Gastrocnemius medialis (tissue), 4 donors: ENCODE measurements at regions not wholly inside any gene's neighbourhood (a gene's known extent, or its start where the extent isn't known, plus 50 kb on each side); places are given as distances from the start of the nearest gene placed in this dataset.

Experiments used
- ATAC-seq, 2 donors: fragments of 150-250 bp; one replicate each; pipeline ENCODE4 v1.9.1; 2016
- DNase-seq, 2 donors: peaks; one replicate each; pipeline ENCODE4 v3.0.0-alpha.2; 2019
- H3K27ac ChIP-seq, 4 donors: fragments of 200-600 bp; sonication (generic); 1 replicate in 1 of 4; 2 replicates in 3 of 4; pipeline ENCODE4 v1.5.1; 2016 to 2018; ENCODE audit warnings: mild to moderate bottlenecking in 2 of 4, moderate library complexity in 1 of 4
- H3K27me3 ChIP-seq, 3 donors: fragments of 200-600 bp; sonication (generic) in 2 of 3; 1 replicate in 1 of 3; 2 replicates in 2 of 3; pipeline versions ENCODE4 v1.5.1 to v1.6.0; 2016 to 2019; ENCODE audit warnings: mild to moderate bottlenecking in 1 of 3, moderate library complexity in 1 of 3
- H3K36me3 ChIP-seq, 2 donors: fragments of 200-600 bp; sonication (generic) in 1 of 2; one replicate each; pipeline ENCODE4 v1.5.1; 2017 to 2018
- H3K4me1 ChIP-seq, 2 donors: fragments of 200-600 bp; sonication (generic) in 1 of 2; one replicate each; pipeline ENCODE4 v1.5.1; 2016 to 2017; ENCODE audit warnings: mild to moderate bottlenecking in 2 of 2
- H3K4me3 ChIP-seq, 4 donors: fragments of 200-600 bp; sonication (generic) in 3 of 4; 1 replicate in 1 of 4; 2 replicates in 3 of 4; pipeline ENCODE4 v1.5.1; 2016 to 2019; ENCODE audit warnings: mild to moderate bottlenecking in 2 of 4
- H3K9me3 ChIP-seq, 3 donors: fragments of 200-600 bp; sonication (generic) in 2 of 3; 1 replicate in 1 of 3; 2 replicates in 2 of 3; pipeline ENCODE4 v1.5.1; 2016 to 2019
- POLR2A ChIP-seq, 2 donors: fragments of 450-650 bp; IDR thresholded peaks; one replicate each; pipeline ENCODE4 v1.6.1; 2017; ENCODE audit warnings: antibody characterized with exemption in 2 of 2, mild to moderate bottlenecking in 2 of 2, moderate library complexity in 2 of 2
- in situ Hi-C, 4 donors: fragments of 200-750 bp; cut with MboI; loops; one replicate each; pipeline versions ENCODE4 v1.15.0 to v1.8.0; 2017; ENCODE audit warnings: low sequenced_read_pairs in 4 of 4
- intact Hi-C: fragments of 100-400 bp; cut with DNase I; formaldehyde crosslinking; loops from one replicate; pipeline ENCODE4 v1.15.1; 2023; ENCODE audit warnings: low total_unique reads
- TF ChIP-seq, protein P1 (sequence below), 5 experiments: fragments of 450-650 bp in 3 of 5; fragments of 200-600 bp in 2 of 5; sonication (generic) in 2 of 5; IDR thresholded peaks in 4 of 5; conservative IDR thresholded peaks in 1 of 5; 1 replicate in 4 of 5; 2 replicates in 1 of 5; pipeline ENCODE4 v1.5.1; 2016 to 2019; ENCODE audit warnings: antibody characterized with exemption in 5 of 5, mild to moderate bottlenecking in 3 of 5, moderate library complexity in 3 of 5

DNA sequence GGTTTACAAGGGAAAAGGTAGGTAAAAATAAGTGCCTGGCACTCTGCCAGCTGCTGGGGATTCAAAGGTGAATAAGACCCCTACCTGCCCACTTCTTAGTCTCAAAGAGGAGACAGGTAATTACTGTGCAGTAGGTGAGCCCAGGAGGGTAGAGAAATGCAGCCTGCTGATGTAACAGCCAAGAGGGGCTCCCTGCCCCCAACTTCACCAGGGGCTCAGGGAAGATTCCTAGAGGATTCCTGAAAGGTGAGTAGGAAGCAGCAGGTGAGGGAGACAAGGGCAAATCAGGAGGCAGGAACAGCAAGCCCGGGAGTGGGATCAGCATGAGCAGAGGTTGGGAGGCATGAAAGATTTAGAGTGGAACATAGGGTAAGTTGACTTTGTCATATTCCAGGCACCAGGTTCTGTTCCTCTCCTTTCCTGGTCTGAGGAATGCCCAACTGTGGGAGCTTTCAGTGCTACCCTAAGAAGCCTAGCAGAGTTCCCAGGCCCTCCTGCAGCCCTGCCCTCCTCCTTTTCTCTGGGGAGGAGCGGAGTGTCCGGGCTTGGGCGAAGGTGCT lies 258.1 kb downstream of the LRFN2 start:
- no peaks in the 10 kb centered on the region for H3K36me3 ChIP-seq
- TF ChIP-seq, protein P1, sequence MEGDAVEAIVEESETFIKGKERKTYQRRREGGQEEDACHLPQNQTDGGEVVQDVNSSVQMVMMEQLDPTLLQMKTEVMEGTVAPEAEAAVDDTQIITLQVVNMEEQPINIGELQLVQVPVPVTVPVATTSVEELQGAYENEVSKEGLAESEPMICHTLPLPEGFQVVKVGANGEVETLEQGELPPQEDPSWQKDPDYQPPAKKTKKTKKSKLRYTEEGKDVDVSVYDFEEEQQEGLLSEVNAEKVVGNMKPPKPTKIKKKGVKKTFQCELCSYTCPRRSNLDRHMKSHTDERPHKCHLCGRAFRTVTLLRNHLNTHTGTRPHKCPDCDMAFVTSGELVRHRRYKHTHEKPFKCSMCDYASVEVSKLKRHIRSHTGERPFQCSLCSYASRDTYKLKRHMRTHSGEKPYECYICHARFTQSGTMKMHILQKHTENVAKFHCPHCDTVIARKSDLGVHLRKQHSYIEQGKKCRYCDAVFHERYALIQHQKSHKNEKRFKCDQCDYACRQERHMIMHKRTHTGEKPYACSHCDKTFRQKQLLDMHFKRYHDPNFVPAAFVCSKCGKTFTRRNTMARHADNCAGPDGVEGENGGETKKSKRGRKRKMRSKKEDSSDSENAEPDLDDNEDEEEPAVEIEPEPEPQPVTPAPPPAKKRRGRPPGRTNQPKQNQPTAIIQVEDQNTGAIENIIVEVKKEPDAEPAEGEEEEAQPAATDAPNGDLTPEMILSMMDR (IDR thresholded peaks at IDR 0.05 in 4 of 5, conservative IDR thresholded peaks at IDR 0.05 in 1 of 5) = peak in 1 of 5 experiments; percentile 11
- TF ChIP-seq POLR2A (IDR thresholded peaks at IDR 0.05) = no peak
- H3K9me3 ChIP-seq = no peaks in the 10 kb centered on the region
- in situ Hi-C loops (loop anchor here in 3 of 4 donors (10.0 to 25.0 kb wide), 3 partner anchors 258 to 483 kb away; partner anchors contain the start of gene LRFN2 (in 2 of the 3)), intact Hi-C loops (loop anchor here (2.0 kb wide), 1 partner anchor 258 kb away; the partner anchor contains the start of gene LRFN2)
- DNase-seq (no peak), ATAC-seq (no peak)
- H3K4me1 ChIP-seq = peaks cover 9% of the 10 kb centered on the region in 2 donors
- no peak overlapping the region for H3K4me3 ChIP-seq
- H3K27me3 ChIP-seq = no peaks in the 10 kb centered on the region
- no peak overlapping the region for H3K27ac ChIP-seq

DNA sequence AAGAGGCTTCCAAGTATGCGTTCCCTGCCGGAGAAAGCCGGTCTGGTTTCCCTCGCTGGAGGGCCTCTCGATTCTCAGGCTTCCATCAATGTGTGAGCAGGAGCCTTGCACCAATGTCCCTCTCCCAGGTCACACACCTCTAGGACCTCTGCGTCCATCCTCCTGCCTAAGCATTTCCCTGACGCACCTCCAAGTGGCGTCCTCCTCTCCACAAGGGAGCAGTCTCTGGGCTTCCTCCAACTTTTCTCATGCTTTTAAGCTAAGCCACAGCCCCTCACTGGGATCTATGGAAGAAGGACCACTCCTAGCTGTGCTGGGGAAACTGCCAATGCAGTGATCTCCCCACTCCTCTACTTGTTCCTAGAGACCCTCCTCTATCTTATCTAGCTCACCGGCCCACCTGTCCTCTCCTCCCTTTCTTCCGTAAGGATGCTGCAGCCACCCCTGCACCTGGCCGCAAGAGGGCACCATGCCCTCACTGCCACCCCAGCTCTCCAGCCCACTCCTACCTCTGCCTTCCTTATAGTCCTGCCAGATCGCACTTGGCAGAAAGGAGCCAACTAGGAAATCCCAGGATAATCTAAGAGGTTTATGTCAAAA lies 258.7 kb downstream of the LRFN2 start:
- Histone ChIP-seq H3K27me3 (no peaks in the 10 kb centered on the region), H3K36me3 (no peaks in the 10 kb centered on the region), H3K4me1 (peaks cover 9% of the 10 kb centered on the region in 2 donors), H3K9me3 (no peaks in the 10 kb centered on the region), H3K27ac (no peak overlapping the region), H3K4me3 (no peak overlapping the region)
- intact Hi-C loops = loop anchor here (2.0 kb wide), 1 partner anchor 258 kb away; the partner anchor contains the start of gene LRFN2
- peak in 1 of 2 donors; percentile 34 for DNase-seq
- ATAC-seq = peak in 1 of 2 donors; percentile 63
- TF ChIP-seq POLR2A (IDR thresholded peaks at IDR 0.05) = no peak
- TF ChIP-seq, protein P1 (IDR thresholded peaks at IDR 0.05 in 4 of 5, conservative IDR thresholded peaks at IDR 0.05 in 1 of 5) = peak; percentile 46 to 64 (median 61)
- in situ Hi-C loops = loop anchor here in 3 of 4 donors (10.0 to 25.0 kb wide), 3 partner anchors 259 to 484 kb away; partner anchors contain the start of gene LRFN2 (in 2 of the 3)

DNA sequence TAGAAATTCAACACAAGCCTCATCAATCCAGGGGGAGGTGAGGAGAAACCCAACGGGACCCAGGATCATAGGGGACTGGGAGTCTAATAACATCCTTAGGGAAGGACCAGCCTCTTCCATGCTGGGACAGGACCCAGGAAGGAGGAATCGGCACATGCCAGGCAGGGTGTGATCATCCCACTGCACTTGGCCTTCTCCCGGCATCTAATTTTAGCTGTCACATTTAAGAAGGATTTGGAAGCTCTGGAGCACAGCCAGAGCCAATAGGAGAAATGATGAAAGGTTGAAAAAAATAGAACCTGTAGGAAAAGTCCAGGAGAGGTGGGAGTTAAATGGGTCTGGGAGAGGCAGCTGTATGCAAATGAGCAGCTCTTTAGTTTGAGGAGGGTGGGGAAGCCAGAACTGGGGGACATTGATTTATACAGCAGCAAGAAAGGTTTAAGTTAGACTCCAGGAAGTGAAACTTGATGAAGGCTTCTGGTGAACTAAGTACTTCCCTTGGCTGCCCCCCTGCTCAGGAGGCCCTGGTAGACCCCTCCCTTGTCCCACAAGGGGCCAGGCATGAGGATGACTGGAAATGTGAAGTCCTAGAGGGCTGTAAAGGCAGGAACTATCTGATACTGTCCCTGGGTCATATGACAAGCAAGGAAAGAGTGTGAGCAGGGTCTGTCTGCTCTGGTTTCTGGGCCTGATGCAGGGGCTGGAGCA lies 260.3 kb downstream of the LRFN2 start:
- in situ Hi-C loops (loop anchor here in 3 of 4 donors (10.0 to 25.0 kb wide), 3 partner anchors 260 to 485 kb away; partner anchors contain the start of gene LRFN2 (in 2 of the 3)), intact Hi-C loops (no loop called here)
- Histone ChIP-seq H3K27me3 (no peaks in the 10 kb centered on the region), H3K27ac (no peak overlapping the region), H3K36me3 (no peaks in the 10 kb centered on the region), H3K4me1 (peaks cover 9% of the 10 kb centered on the region in 2 donors), H3K4me3 (no peak overlapping the region), H3K9me3 (no peaks in the 10 kb centered on the region)
- no peak for DNase-seq
- TF ChIP-seq, protein P1 (IDR thresholded peaks at IDR 0.05 in 4 of 5, conservative IDR thresholded peaks at IDR 0.05 in 1 of 5) = no peak
- no peak for TF ChIP-seq POLR2A (IDR thresholded peaks at IDR 0.05)
- ATAC-seq = peak in 1 of 2 donors; percentile 45

DNA sequence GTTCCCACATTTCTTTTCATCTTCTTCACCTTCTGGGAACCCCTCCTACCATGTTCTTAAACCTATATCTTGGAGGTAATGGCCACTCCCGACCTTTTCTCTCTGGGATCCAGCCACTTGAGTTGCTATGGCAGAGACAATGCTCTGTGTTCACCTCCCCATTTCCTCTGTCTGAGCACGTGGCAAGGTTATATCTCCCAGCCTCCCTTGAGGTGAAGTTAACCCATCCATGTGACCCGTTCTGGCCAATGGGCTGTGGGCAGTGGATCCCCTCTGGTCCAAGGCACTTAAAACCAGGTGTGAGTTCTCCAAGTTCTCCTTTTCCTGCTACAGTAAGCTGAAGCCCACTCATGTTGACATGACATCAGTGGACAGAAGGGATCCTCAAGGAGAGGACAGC lies 261.4 kb downstream of the LRFN2 start:
- Histone ChIP-seq H3K4me1 (peaks cover 9% of the 10 kb centered on the region in 2 donors), H3K4me3 (no peak overlapping the region), H3K36me3 (no peaks in the 10 kb centered on the region), H3K9me3 (no peaks in the 10 kb centered on the region), H3K27ac (no peak overlapping the region), H3K27me3 (no peaks in the 10 kb centered on the region)
- in situ Hi-C loops = loop anchor here in 3 of 4 donors (10.0 to 25.0 kb wide), 3 partner anchors 262 to 487 kb away; partner anchors contain the start of gene LRFN2 (in 2 of the 3)
- no peak for DNase-seq
- TF ChIP-seq, protein P1 (IDR thresholded peaks at IDR 0.05 in 4 of 5, conservative IDR thresholded peaks at IDR 0.05 in 1 of 5) = no peak
- no peak for TF ChIP-seq POLR2A (IDR thresholded peaks at IDR 0.05)
- intact Hi-C loops = no loop called here
- no peak for ATAC-seq
